ENCODE measurements at regions not wholly inside any gene's neighbourhood (a gene's known extent, or its start where the extent isn't known, plus 50 kb on each side); places are given as distances from the start of the nearest gene placed in this dataset.

DNA sequence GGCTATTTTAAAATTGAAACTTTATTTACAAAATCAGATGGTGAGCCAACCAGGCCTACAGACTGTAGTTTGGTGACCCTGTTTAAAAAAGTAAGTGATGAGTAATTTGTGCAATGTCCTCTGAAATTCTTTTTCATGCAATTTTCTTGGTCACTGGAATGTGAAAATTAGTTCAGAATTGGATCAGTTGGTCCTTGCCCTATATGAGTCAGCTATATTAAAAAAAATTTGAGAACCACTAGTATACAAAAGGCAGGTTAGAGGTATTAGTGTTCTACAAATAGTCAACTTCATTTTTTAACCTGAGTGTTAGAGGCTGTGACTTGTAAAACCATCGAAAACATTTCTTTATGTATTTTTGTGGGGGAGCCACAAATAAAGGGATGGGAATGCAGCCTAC, 91.1 kb upstream of the NXPH2 start:
- Histone ChIP-seq H3K27ac (ENCODE audit: low read length) (no peak overlapping the region), H3K9me3 (ENCODE audit: control insufficient read depth, insufficient read depth, low read depth, low read length) (no peaks in the 10 kb centered on the region), H3K27me3 (ENCODE audit: control insufficient read depth, insufficient read depth, low read length) (no peaks in the 10 kb centered on the region), H3K36me3 (ENCODE audit: control insufficient read depth, insufficient read depth, low read length) (no peaks in the 10 kb centered on the region), H3K4me3 (ENCODE audit: low read depth in 2 of 2, low read length in 2 of 2) (no peak overlapping the region), H3K4me1 (ENCODE audit: control insufficient read depth, insufficient read depth, low read length) (no peaks in the 10 kb centered on the region)
- DNase-seq (ENCODE audit: low read depth, low spot score) (no peak), ATAC-seq (no peak)
- intact Hi-C loops (cut with micrococcal nuclease; ENCODE audit: unreplicated experiment), result no loop called here
- CTCF ChIA-PET, result no interaction called here
- in situ Hi-C loops (cut with HindIII; ENCODE audit: low pct_unique_long_range_greater_than_20kb, low sequenced_read_pairs), result no loop called here
- POLR2A ChIA-PET, result no interaction called here
- BruUV-seq (replicated peaks), result no TSS peak
- no peak for TF ChIP-seq TCF7L2 (IDR thresholded peaks at IDR 0.05; ENCODE audit: low read depth, low read length)
- TF ChIP-seq, protein P1, sequence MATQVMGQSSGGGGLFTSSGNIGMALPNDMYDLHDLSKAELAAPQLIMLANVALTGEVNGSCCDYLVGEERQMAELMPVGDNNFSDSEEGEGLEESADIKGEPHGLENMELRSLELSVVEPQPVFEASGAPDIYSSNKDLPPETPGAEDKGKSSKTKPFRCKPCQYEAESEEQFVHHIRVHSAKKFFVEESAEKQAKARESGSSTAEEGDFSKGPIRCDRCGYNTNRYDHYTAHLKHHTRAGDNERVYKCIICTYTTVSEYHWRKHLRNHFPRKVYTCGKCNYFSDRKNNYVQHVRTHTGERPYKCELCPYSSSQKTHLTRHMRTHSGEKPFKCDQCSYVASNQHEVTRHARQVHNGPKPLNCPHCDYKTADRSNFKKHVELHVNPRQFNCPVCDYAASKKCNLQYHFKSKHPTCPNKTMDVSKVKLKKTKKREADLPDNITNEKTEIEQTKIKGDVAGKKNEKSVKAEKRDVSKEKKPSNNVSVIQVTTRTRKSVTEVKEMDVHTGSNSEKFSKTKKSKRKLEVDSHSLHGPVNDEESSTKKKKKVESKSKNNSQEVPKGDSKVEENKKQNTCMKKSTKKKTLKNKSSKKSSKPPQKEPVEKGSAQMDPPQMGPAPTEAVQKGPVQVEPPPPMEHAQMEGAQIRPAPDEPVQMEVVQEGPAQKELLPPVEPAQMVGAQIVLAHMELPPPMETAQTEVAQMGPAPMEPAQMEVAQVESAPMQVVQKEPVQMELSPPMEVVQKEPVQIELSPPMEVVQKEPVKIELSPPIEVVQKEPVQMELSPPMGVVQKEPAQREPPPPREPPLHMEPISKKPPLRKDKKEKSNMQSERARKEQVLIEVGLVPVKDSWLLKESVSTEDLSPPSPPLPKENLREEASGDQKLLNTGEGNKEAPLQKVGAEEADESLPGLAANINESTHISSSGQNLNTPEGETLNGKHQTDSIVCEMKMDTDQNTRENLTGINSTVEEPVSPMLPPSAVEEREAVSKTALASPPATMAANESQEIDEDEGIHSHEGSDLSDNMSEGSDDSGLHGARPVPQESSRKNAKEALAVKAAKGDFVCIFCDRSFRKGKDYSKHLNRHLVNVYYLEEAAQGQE (IDR thresholded peaks at IDR 0.05; ENCODE audit: insufficient read depth in 1 of 2, low read depth in 2 of 2, low read length in 1 of 2), result no peak
- no peak for TF ChIP-seq POLR2AphosphoS5 (IDR thresholded peaks at IDR 0.05; ENCODE audit: low read depth, low read length)
- TF ChIP-seq, protein P2, sequence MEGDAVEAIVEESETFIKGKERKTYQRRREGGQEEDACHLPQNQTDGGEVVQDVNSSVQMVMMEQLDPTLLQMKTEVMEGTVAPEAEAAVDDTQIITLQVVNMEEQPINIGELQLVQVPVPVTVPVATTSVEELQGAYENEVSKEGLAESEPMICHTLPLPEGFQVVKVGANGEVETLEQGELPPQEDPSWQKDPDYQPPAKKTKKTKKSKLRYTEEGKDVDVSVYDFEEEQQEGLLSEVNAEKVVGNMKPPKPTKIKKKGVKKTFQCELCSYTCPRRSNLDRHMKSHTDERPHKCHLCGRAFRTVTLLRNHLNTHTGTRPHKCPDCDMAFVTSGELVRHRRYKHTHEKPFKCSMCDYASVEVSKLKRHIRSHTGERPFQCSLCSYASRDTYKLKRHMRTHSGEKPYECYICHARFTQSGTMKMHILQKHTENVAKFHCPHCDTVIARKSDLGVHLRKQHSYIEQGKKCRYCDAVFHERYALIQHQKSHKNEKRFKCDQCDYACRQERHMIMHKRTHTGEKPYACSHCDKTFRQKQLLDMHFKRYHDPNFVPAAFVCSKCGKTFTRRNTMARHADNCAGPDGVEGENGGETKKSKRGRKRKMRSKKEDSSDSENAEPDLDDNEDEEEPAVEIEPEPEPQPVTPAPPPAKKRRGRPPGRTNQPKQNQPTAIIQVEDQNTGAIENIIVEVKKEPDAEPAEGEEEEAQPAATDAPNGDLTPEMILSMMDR (IDR thresholded peaks at IDR 0.05), result no peak
- TF ChIP-seq SIN3A (IDR thresholded peaks at IDR 0.05; ENCODE audit: borderline replicate concordance, insufficient read depth, low read depth, low read length), result no peak

- Histone ChIP-seq H3K4me1 (ENCODE audit: control insufficient read depth, insufficient read depth, low read length) (no peaks in the 10 kb centered on the region), H3K27ac (ENCODE audit: low read length) (no peak overlapping the region), H3K9me3 (ENCODE audit: control insufficient read depth, insufficient read depth, low read depth, low read length) (no peaks in the 10 kb centered on the region), H3K4me3 (ENCODE audit: low read depth in 2 of 2, low read length in 2 of 2) (no peak overlapping the region), H3K36me3 (ENCODE audit: control insufficient read depth, insufficient read depth, low read length) (no peaks in the 10 kb centered on the region), H3K27me3 (ENCODE audit: control insufficient read depth, insufficient read depth, low read length) (no peaks in the 10 kb centered on the region)
- in situ Hi-C loops (cut with HindIII; ENCODE audit: low pct_unique_long_range_greater_than_20kb, low sequenced_read_pairs), result no loop called here
- no peak for ATAC-seq
- no TSS peak for BruUV-seq (replicated peaks)
- TF ChIP-seq, protein P2 (IDR thresholded peaks at IDR 0.05), result no peak
- TF ChIP-seq SIN3A (IDR thresholded peaks at IDR 0.05; ENCODE audit: borderline replicate concordance, insufficient read depth, low read depth, low read length) (no peak), TCF7L2 (IDR thresholded peaks at IDR 0.05; ENCODE audit: low read depth, low read length) (no peak), POLR2AphosphoS5 (IDR thresholded peaks at IDR 0.05; ENCODE audit: low read depth, low read length) (no peak)
- TF ChIP-seq, protein P1 (IDR thresholded peaks at IDR 0.05; ENCODE audit: insufficient read depth in 1 of 2, low read depth in 2 of 2, low read length in 1 of 2), result no peak
- intact Hi-C loops (cut with micrococcal nuclease; ENCODE audit: unreplicated experiment), result no loop called here
- ChIA-PET POLR2A (no interaction called here), CTCF (no interaction called here)
- DNase-seq (ENCODE audit: low read depth, low spot score), result no peak
Measured at GRCh38 chr2:138867341-138867740, 87.2 kb upstream of the NXPH2 start.
